Peyer's patch (tissue), 4 donors: ENCODE measurements at regions not wholly inside any gene's neighbourhood (a gene's known extent, or its start where the extent isn't known, plus 50 kb on each side); places are given as distances from the start of the nearest gene placed in this dataset.

Experiments
- POLR2A ChIP-seq, 2 donors: fragments of 450-650 bp; IDR thresholded peaks; one replicate each; pipeline ENCODE4 v1.5.1; 2017; ENCODE audit warnings: antibody characterized with exemption in 2 of 2, mild to moderate bottlenecking in 2 of 2, moderate library complexity in 2 of 2
- TF ChIP-seq, protein P1 (sequence below), 6 experiments: fragments of 450-650 bp in 4 of 6; fragments of 200-600 bp in 2 of 6; sonication (generic) in 1 of 6; IDR thresholded peaks; one replicate each; pipeline ENCODE4 v1.5.1; 2017 to 2019; ENCODE audit warnings: antibody characterized with exemption in 6 of 6, mild to moderate bottlenecking in 3 of 6, moderate library complexity in 1 of 6

DNA sequence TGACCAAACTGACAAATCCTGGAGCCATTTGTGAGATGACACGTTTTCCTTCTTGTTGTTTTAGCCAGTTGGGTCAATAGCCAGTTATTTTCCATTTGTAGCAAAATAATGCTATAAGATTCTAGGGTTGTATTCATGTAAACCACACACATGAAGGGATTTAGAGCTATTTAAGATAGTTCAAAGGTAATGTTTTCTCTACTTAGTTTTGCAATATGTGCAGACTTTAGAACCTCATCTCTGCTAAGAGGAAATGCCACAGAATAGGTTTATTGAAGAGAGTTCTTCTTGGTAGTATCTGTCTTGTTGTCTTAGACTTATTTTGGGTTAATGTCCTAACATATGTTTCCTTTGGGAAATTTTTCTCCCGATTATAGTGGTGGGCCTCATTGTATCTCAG is 213.5 kb upstream of the RIMS1 start:
- TF ChIP-seq, protein P1, sequence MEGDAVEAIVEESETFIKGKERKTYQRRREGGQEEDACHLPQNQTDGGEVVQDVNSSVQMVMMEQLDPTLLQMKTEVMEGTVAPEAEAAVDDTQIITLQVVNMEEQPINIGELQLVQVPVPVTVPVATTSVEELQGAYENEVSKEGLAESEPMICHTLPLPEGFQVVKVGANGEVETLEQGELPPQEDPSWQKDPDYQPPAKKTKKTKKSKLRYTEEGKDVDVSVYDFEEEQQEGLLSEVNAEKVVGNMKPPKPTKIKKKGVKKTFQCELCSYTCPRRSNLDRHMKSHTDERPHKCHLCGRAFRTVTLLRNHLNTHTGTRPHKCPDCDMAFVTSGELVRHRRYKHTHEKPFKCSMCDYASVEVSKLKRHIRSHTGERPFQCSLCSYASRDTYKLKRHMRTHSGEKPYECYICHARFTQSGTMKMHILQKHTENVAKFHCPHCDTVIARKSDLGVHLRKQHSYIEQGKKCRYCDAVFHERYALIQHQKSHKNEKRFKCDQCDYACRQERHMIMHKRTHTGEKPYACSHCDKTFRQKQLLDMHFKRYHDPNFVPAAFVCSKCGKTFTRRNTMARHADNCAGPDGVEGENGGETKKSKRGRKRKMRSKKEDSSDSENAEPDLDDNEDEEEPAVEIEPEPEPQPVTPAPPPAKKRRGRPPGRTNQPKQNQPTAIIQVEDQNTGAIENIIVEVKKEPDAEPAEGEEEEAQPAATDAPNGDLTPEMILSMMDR (IDR thresholded peaks at IDR 0.05), result no peak
- no peak for TF ChIP-seq POLR2A (IDR thresholded peaks at IDR 0.05)
